Testis (tissue), 2 donors: ENCODE measurements at regions not wholly inside any gene's neighbourhood (a gene's known extent, or its start where the extent isn't known, plus 50 kb on each side); places are given as distances from the start of the nearest gene placed in this dataset.

Source experiments
- POLR2A ChIP-seq: fragments of 450-650 bp; IDR thresholded peaks from one replicate; pipeline ENCODE4 v1.6.1; 2017; ENCODE audit warnings: antibody characterized with exemption, mild to moderate bottlenecking, moderate library complexity
- TF ChIP-seq, protein P1 (sequence below), 3 experiments: fragments of 450-650 bp in 2 of 3; fragments of 200-600 bp in 1 of 3; sonication (generic) in 1 of 3; IDR thresholded peaks; one replicate each; pipeline ENCODE4 v1.5.1; 2016 to 2019; ENCODE audit warnings: antibody characterized with exemption in 3 of 3, mild to moderate bottlenecking in 2 of 3, moderate library complexity in 1 of 3

DNA sequence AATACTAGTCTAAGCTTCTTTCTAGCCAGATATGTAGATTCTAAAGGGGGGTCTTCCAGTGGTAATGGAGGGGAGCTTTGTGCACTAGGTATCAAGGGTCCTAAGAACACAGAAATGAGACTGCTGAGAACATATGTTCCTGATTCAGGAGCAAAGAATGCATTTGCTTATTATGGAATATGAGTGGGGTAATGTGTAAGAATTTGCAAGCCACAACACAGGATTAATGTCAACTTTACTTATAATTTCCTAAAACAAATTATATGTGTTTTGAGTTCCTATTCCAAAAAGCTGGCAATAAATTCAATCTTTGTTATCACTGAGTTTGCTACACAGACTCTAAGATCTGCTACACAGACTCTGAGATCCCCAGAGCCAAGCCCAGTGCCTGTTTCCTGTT lies 357.0 kb upstream of the PTBP2 start:
- TF ChIP-seq, protein P1, sequence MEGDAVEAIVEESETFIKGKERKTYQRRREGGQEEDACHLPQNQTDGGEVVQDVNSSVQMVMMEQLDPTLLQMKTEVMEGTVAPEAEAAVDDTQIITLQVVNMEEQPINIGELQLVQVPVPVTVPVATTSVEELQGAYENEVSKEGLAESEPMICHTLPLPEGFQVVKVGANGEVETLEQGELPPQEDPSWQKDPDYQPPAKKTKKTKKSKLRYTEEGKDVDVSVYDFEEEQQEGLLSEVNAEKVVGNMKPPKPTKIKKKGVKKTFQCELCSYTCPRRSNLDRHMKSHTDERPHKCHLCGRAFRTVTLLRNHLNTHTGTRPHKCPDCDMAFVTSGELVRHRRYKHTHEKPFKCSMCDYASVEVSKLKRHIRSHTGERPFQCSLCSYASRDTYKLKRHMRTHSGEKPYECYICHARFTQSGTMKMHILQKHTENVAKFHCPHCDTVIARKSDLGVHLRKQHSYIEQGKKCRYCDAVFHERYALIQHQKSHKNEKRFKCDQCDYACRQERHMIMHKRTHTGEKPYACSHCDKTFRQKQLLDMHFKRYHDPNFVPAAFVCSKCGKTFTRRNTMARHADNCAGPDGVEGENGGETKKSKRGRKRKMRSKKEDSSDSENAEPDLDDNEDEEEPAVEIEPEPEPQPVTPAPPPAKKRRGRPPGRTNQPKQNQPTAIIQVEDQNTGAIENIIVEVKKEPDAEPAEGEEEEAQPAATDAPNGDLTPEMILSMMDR (IDR thresholded peaks at IDR 0.05): no peak
- TF ChIP-seq POLR2A: no peak
